K562 (cell line): ENCODE measurements at regions not wholly inside any gene's neighbourhood (a gene's known extent, or its start where the extent isn't known, plus 50 kb on each side); places are given as distances from the start of the nearest gene placed in this dataset.

Source experiments
- ATAC-seq: fragments of 200-7000 bp; cut with Tn5 transposase; 3 replicates; pipeline ENCODE4 v1.9.1; 2020; ENCODE audit warnings: moderate library complexity
- BruUV-seq: library from RNA; stranded (reverse); fragments of 400-500 nt; replicated peaks from 2 replicates; lab custom pipeline; 2021; lab: Mats Ljungman, UMichigan
- CTCF ChIA-PET: fragments of 300-600 bp; formaldehyde crosslinking; extraction: SDS; loops from one replicate; lab custom pipeline; 2021; ENCODE audit warnings: low intra/inter-chr PET ratio; lab: Yijun Ruan, JAX
- POLR2A ChIA-PET: fragments of 300-600, 350-650 bp; sonication (Branson Sonifier 250); formaldehyde crosslinking; extraction: SDS; loops from one replicate; lab custom pipeline; 2021; ENCODE audit warnings: antibody characterized with exemption, inconsistent platforms; lab: Yijun Ruan, JAX
- DNase-seq, 4 experiments: peaks; one replicate each; pipeline versions ENCODE4 v3.0.0 to v3.0.0-alpha.2; 2011 to 2018; ENCODE audit warnings: low spot score in 3 of 4, mixed read lengths in 3 of 4; ENCODE audit errors: extremely low read depth in 1 of 4
- FAIRE-seq: peaks from 2 replicates; lab custom pipeline; 2011; peaks lifted over from hg19 to GRCh38; lab: Jason Lieb, UNC
- H2AFZ ChIP-seq: 2 replicates; pipeline ENCODE4 v1.6.0; 2011; ENCODE audit warnings: low read depth, low read length, control low read depth, inconsistent platforms
- H3K27ac ChIP-seq: fragments of 200-600 bp; 3 replicates; pipeline ENCODE4 v1.8.0; 2011; ENCODE audit warnings: low read depth, mild to moderate bottlenecking, control low read depth, inconsistent platforms, low read length, moderate library complexity, mixed read lengths; ENCODE audit errors: extremely low read depth
- H3K27me3 ChIP-seq, 2 experiments: fragments of 300-600 bp in 1 of 2; 2 replicates in 1 of 2; 3 replicates in 1 of 2; pipeline versions ENCODE4 v1.6.0 to v1.8.0; 2011; ENCODE audit warnings: inconsistent platforms in 2 of 2, low read length in 2 of 2, mild to moderate bottlenecking in 1 of 2, mixed read lengths in 1 of 2, moderate library complexity in 1 of 2; ENCODE audit not compliant: control insufficient read depth in 2 of 2, insufficient read depth in 2 of 2
- H3K36me3 ChIP-seq: fragments of 300-600 bp; 3 replicates; pipeline ENCODE4 v1.8.0; 2011; ENCODE audit warnings: mild to moderate bottlenecking, low read length, inconsistent platforms; ENCODE audit not compliant: control insufficient read depth, insufficient read depth
- H3K4me1 ChIP-seq, 2 experiments: fragments of 200-600 bp in 1 of 2; replicated peaks in 1 of 2; 2 replicates in 1 of 2; 3 replicates in 1 of 2; pipeline versions ENCODE4 v1.5.1 to v1.8.0; 2011; ENCODE audit warnings: inconsistent platforms in 2 of 2, low read length in 2 of 2, mild to moderate bottlenecking in 1 of 2, mixed read lengths in 1 of 2, moderate library complexity in 1 of 2; ENCODE audit not compliant: control insufficient read depth in 2 of 2, insufficient read depth in 2 of 2
- H3K4me2 ChIP-seq: 2 replicates; pipeline ENCODE4 v1.6.1; 2011; ENCODE audit warnings: low read length, control low read depth, inconsistent platforms, mixed read lengths; ENCODE audit not compliant: insufficient read depth
- H3K4me3 ChIP-seq: fragments of 200-600 bp; sonication (generic), shearing (Covaris generic); 2 replicates; pipeline ENCODE4 v1.5.1; 2016; ENCODE audit warnings: control low read depth, inconsistent platforms
- H3K79me2 ChIP-seq: fragments of 200-600 bp; 3 replicates; pipeline ENCODE4 v1.8.0; 2011; ENCODE audit warnings: low read length, inconsistent platforms; ENCODE audit not compliant: control insufficient read depth, insufficient read depth
- H3K9ac ChIP-seq, 2 experiments: 2 replicates each; pipeline versions ENCODE4 v1.6.0 to v1.6.1; 2011; ENCODE audit warnings: low read depth in 2 of 2, low read length in 2 of 2, control low read depth in 1 of 2, inconsistent platforms in 1 of 2, mild to moderate bottlenecking in 1 of 2, mixed read lengths in 1 of 2; ENCODE audit not compliant: insufficient read depth in 1 of 2
- H3K9me1 ChIP-seq: one replicate; pipeline ENCODE4 v1.6.0; 2011; ENCODE audit warnings: inconsistent platforms, mild to moderate bottlenecking, low read length, moderate library complexity; ENCODE audit not compliant: control insufficient read depth, insufficient read depth
- H3K9me3 ChIP-seq: replicated peaks from 2 replicates; pipeline ENCODE4 v1.5.1; 2011; ENCODE audit warnings: low read depth, low read length, inconsistent platforms; ENCODE audit not compliant: control insufficient read depth, insufficient read depth
- H4K20me1 ChIP-seq: replicated peaks from 2 replicates; pipeline ENCODE4 v1.6.1; 2011; ENCODE audit warnings: low read length, inconsistent platforms, mixed read lengths; ENCODE audit not compliant: control insufficient read depth, insufficient read depth
- CTBP1 ChIP-seq: fragments of 450-650 bp; IDR thresholded peaks from 2 replicates; pipeline ENCODE4 v1.6.1; 2016; ENCODE audit warnings: borderline replicate concordance
- ELF2 ChIP-seq: fragments of 250-450 bp; sonication (Bioruptor Pico); IDR thresholded peaks from 2 replicates; pipeline ENCODE4 v1.5.0; 2021; ENCODE audit warnings: mild to moderate bottlenecking
- IFI16 ChIP-seq: fragments of 250-450 bp; sonication (Bioruptor Pico); IDR thresholded peaks from 2 replicates; pipeline ENCODE4 v2.1.2; 2022; ENCODE audit warnings: mild to moderate bottlenecking, inconsistent platforms
- JUN ChIP-seq, 2 experiments: sonication (generic) in 1 of 2; formaldehyde crosslinking in 1 of 2; IDR thresholded peaks; 2 replicates each; pipeline versions ENCODE4 v1.6.1 to v1.8.0; 2012 to 2022; ENCODE audit warnings: borderline replicate concordance in 2 of 2, mild to moderate bottlenecking in 2 of 2, improper control_type of control experiment in 1 of 2, low read depth in 1 of 2, low read length in 1 of 2, missing genetic modification reagents in 1 of 2
- KDM1A ChIP-seq, 2 experiments: fragments of 450-650 bp; IDR thresholded peaks; 2 replicates each; pipeline ENCODE4 v1.6.1; 2016; ENCODE audit warnings: mild to moderate bottlenecking in 2 of 2
- MCM2 ChIP-seq: fragments of 450-650 bp; IDR thresholded peaks from 2 replicates; pipeline ENCODE4 v1.6.1; 2017; ENCODE audit warnings: low read depth, mild to moderate bottlenecking
- NCOA2 ChIP-seq, 2 experiments: fragments of 450-650 bp; IDR thresholded peaks; 2 replicates each; pipeline ENCODE4 v1.6.1; 2018; ENCODE audit warnings: mild to moderate bottlenecking in 2 of 2, moderate library complexity in 1 of 2; ENCODE audit not compliant: partially characterized antibody in 2 of 2
- NR2F6 ChIP-seq: fragments of 450-650 bp; formaldehyde crosslinking; IDR thresholded peaks from 2 replicates; pipeline ENCODE4 v1.4.0; 2020; ENCODE audit warnings: mild to moderate bottlenecking
- PHF8 ChIP-seq: fragments of 200-600 bp; sonication (generic); IDR thresholded peaks from 2 replicates; pipeline ENCODE4 v1.6.1; 2012; ENCODE audit warnings: mixed run types, mild to moderate bottlenecking, inconsistent platforms, low read length, moderate library complexity, borderline replicate concordance
- PURB ChIP-seq: sonication (generic); formaldehyde crosslinking; IDR thresholded peaks from 2 replicates; pipeline ENCODE4 v1.9.0; 2021; ENCODE audit warnings: low read depth, mild to moderate bottlenecking, missing genetic modification reagents
- SMARCA5 ChIP-seq: fragments of 450-650 bp; IDR thresholded peaks from 2 replicates; pipeline ENCODE4 v1.6.1; 2016
- TEAD1 ChIP-seq, 2 experiments: fragments of 450-650 bp in 1 of 2; sonication (generic) in 1 of 2; formaldehyde crosslinking; IDR thresholded peaks; 2 replicates each; pipeline versions ENCODE4 v1.4.0 to v1.8.0; 2020 to 2022; ENCODE audit warnings: mild to moderate bottlenecking in 2 of 2, missing genetic modification reagents in 1 of 2
- WHSC1 ChIP-seq: IDR thresholded peaks from one replicate; pipeline ENCODE4 v1.6.1; 2012; ENCODE audit warnings: low read length, control low read depth, inconsistent platforms
- ZNF23 ChIP-seq: fragments of 250-450 bp; sonication (Bioruptor Pico); IDR thresholded peaks from 2 replicates; pipeline ENCODE4 v1.4.0; 2020; ENCODE audit warnings: mild to moderate bottlenecking
- ZNF436 ChIP-seq: fragments of 250-450, 450-650 bp; sonication (Bioruptor Pico); formaldehyde crosslinking; IDR thresholded peaks from 2 replicates; pipeline ENCODE4 v1.7.0; 2020; ENCODE audit warnings: mild to moderate bottlenecking
- ZNF695 ChIP-seq: fragments of 450-650 bp; formaldehyde crosslinking; IDR thresholded peaks from 2 replicates; pipeline ENCODE4 v1.4.0; 2020; ENCODE audit warnings: mild to moderate bottlenecking, moderate library complexity
- ZNF780A ChIP-seq: fragments of 250-450 bp; sonication (Bioruptor Pico); IDR thresholded peaks from 2 replicates; pipeline ENCODE4 v1.5.0; 2021; ENCODE audit warnings: mild to moderate bottlenecking
- WGBS: fragments of 100-300 bp; shearing (Covaris generic); methylation state at CpG from one replicate; pipeline ENCODE4 v1.1.6; 2016; ENCODE audit warnings: low coverage, mixed read lengths; ENCODE audit not compliant: insufficient coverage; ENCODE audit errors: missing lambda C conversion rate; 5-methylcytosine and 5-hydroxymethylcytosine counted together
- in situ Hi-C: fragments of 300-500 bp; cut with MboI; formaldehyde crosslinking; loops from 4 replicates; pipeline ENCODE4 v1.15.0; 2018; ENCODE audit warnings: inconsistent platforms, mixed read lengths
- intact Hi-C: fragments of 100-400 bp; cut with micrococcal nuclease; formaldehyde crosslinking; loops from 2 replicates; pipeline ENCODE4 v1.14.2; 2022
- TF ChIP-seq, protein P1 (sequence below): sonication (generic); formaldehyde crosslinking; IDR thresholded peaks from 2 replicates; pipeline ENCODE4 v1.8.1; 2022; ENCODE audit warnings: missing genetic modification reagents

DNA sequence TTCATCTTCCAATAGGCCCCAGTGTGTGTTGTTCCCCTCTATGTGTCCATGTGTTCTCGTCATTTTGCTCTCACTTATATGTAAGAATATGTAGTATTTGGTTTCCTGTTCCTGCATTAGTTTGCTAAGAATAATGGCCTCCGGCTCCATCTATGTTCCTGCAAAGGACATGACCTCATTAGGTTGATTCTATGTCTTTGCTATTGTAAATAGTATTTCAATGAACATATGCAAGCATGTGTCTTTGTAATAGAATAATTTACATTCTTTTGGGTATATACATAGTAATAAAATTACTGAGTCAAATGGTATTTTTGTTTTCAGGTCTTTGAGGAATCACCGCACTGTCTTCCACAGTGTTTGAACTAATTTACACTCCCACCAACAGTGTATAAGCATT, 202.9 kb upstream of the KIRREL3 start:
- no peaks in the 10 kb centered on the region; the same call in 1 of the 2 replicates for H3K9me3 ChIP-seq
- in situ Hi-C loops, result no loop called here
- H3K9me1 ChIP-seq, result no peaks in the 10 kb centered on the region
- CTCF ChIA-PET, result no interaction called here
- H3K27ac ChIP-seq, result no peak overlapping the region
- TF ChIP-seq ZNF23 (CRISPR knock-in tag) (no peak), WHSC1 (no peak), ELF2 (CRISPR knock-in tag) (no peak)
- TF ChIP-seq, protein P1, sequence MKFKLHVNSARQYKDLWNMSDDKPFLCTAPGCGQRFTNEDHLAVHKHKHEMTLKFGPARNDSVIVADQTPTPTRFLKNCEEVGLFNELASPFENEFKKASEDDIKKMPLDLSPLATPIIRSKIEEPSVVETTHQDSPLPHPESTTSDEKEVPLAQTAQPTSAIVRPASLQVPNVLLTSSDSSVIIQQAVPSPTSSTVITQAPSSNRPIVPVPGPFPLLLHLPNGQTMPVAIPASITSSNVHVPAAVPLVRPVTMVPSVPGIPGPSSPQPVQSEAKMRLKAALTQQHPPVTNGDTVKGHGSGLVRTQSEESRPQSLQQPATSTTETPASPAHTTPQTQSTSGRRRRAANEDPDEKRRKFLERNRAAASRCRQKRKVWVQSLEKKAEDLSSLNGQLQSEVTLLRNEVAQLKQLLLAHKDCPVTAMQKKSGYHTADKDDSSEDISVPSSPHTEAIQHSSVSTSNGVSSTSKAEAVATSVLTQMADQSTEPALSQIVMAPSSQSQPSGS (CRISPR knock-in tag), result no peak
- POLR2A ChIA-PET, result no interaction called here
- no peak for ATAC-seq
- no peak for DNase-seq
- H3K79me2 ChIP-seq, result no peaks in the 10 kb centered on the region
- H4K20me1 ChIP-seq, result no peaks in the 10 kb centered on the region
- H3K36me3 ChIP-seq, result no peaks in the 10 kb centered on the region
- WGBS, result 0% methylated on average over 3 of the region's 3 CpGs
- H3K4me1 ChIP-seq, result no peaks in the 10 kb centered on the region
- H3K4me2 ChIP-seq, result no peak overlapping the region
- no peak overlapping the region for H3K9ac ChIP-seq
- no peak overlapping the region for H2AFZ ChIP-seq
- no peaks in the 10 kb centered on the region for H3K27me3 ChIP-seq
- no peak for FAIRE-seq
- intact Hi-C loops, result no loop called here
- no TSS peak for BruUV-seq
- H3K4me3 ChIP-seq, result no peak overlapping the region

DNA sequence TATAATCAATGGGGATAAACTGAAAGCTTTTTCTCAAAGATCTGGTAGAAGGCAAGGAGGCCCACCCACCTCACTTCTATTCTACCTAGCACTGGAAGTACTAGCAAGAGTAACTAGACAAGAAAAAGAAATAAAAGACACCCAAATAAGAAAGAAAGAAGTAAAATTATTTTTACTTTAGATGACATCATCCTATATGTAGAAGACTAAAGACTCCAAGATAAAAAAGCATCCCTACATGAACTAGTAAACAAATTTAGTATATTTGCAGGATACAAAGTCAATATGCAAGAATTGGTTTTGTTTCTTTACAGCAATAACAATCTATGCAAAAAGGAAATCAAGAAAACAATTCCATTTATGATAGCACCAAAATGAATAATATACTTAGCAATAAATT, 201.5 kb upstream of the KIRREL3 start:
- Histone ChIP-seq H3K9ac (no peak overlapping the region), H3K9me3 (no peaks in the 10 kb centered on the region; the same call in 1 of the 2 replicates), H4K20me1 (no peaks in the 10 kb centered on the region), H3K4me3 (no peak overlapping the region), H3K79me2 (no peaks in the 10 kb centered on the region), H3K9me1 (no peaks in the 10 kb centered on the region), H3K27me3 (no peaks in the 10 kb centered on the region), H3K36me3 (no peaks in the 10 kb centered on the region), H2AFZ (no peak overlapping the region), H3K4me2 (no peak overlapping the region), H3K27ac (no peak overlapping the region), H3K4me1 (no peaks in the 10 kb centered on the region)
- CTCF ChIA-PET, result no interaction called here
- TF ChIP-seq IFI16 (CRISPR knock-in tag) (no peak), ZNF695 (CRISPR knock-in tag) (no peak), NCOA2 (IDR thresholded peaks at IDR 0.05; ENCODE audit: partially characterized antibody in 2 of 2) (no peak), NR2F6 (CRISPR knock-in tag) (no peak), KDM1A (IDR thresholded peaks at IDR 0.05) (no peak), ZNF436 (CRISPR knock-in tag) (no peak), SMARCA5 (no peak), ZNF780A (no peak), PURB (no peak), MCM2 (no peak), PHF8 (no peak), TEAD1 (CRISPR knock-in tag; IDR thresholded peaks at IDR 0.05) (no peak), CTBP1 (no peak), JUN (IDR thresholded peaks at IDR 0.05; ENCODE audit: borderline replicate concordance, low read depth, low read length) (no peak), JUN (CRISPR knock-in tag; IDR thresholded peaks at IDR 0.05; ENCODE audit: borderline replicate concordance) (no peak)
- POLR2A ChIA-PET, result no interaction called here
- in situ Hi-C loops (no loop called here), intact Hi-C loops (no loop called here)
- DNase-seq, result no peak
- no TSS peak for BruUV-seq
- no peak for FAIRE-seq
- no peak for ATAC-seq
